Neural progenitor cell (in vitro differentiated cells): ENCODE measurements at regions not wholly inside any gene's neighbourhood (a gene's known extent, or its start where the extent isn't known, plus 50 kb on each side); places are given as distances from the start of the nearest gene placed in this dataset.

ENCODE experiments used
- CTCF ChIP-seq: fragments of 200-600 bp; sonication (generic); IDR thresholded peaks from 2 replicates; pipeline ENCODE4 v1.5.1; 2017; ENCODE audit warnings: antibody characterized with exemption, mild to moderate bottlenecking
- EZH2 ChIP-seq: fragments of 200-600 bp; sonication (generic); IDR thresholded peaks from 2 replicates; pipeline ENCODE4 v1.6.1; 2017; ENCODE audit warnings: antibody characterized with exemption, mild to moderate bottlenecking, moderate library complexity
- EZH2phosphoT487 ChIP-seq: fragments of 200-600 bp; sonication (generic); IDR thresholded peaks from 2 replicates; pipeline ENCODE4 v1.6.1; 2017; ENCODE audit warnings: antibody characterized with exemption

- TF ChIP-seq CTCF (no peak), EZH2phosphoT487 (peak; percentile 35), EZH2 (no peak)
Observed at GRCh38 chr15:96182736-96183513, 147.6 kb upstream of the NR2F2 start.
